Rectal smooth muscle tissue (tissue), 1 donor: ENCODE measurements at regions not wholly inside any gene's neighbourhood (a gene's known extent, or its start where the extent isn't known, plus 50 kb on each side); places are given as distances from the start of the nearest gene placed in this dataset.

ENCODE experiments used
- H3K27ac ChIP-seq: one replicate; pipeline ENCODE4 v1.7.0; 2013; ENCODE audit warnings: low read depth, low read length, inconsistent platforms
- H3K27me3 ChIP-seq: one replicate; pipeline ENCODE4 v1.7.0; 2013; ENCODE audit warnings: low read length; ENCODE audit not compliant: control insufficient read depth, insufficient read depth
- H3K36me3 ChIP-seq: one replicate; pipeline ENCODE4 v1.7.0; 2013; ENCODE audit warnings: low read length; ENCODE audit not compliant: control insufficient read depth, insufficient read depth
- H3K4me1 ChIP-seq: one replicate; pipeline ENCODE4 v1.7.0; 2013; ENCODE audit warnings: low read length; ENCODE audit not compliant: control insufficient read depth, insufficient read depth
- H3K4me3 ChIP-seq: one replicate; pipeline ENCODE4 v1.7.0; 2013; ENCODE audit warnings: low read length
- H3K9ac ChIP-seq: one replicate; pipeline ENCODE4 v1.7.0; 2013; ENCODE audit warnings: low read length

- peaks cover 32% of the 10 kb centered on the region for H3K4me1 ChIP-seq
- peak overlapping the region; percentile 65 for H3K27ac ChIP-seq
- H3K36me3 ChIP-seq = no peaks in the 10 kb centered on the region
- H3K4me3 ChIP-seq = no peak overlapping the region
- no peaks in the 10 kb centered on the region for H3K27me3 ChIP-seq
- H3K9ac ChIP-seq = no peak overlapping the region
These were observed 484.1 kb upstream of the ZMIZ1 start for GRCh38 chr10:78584681-78585080.

DNA sequence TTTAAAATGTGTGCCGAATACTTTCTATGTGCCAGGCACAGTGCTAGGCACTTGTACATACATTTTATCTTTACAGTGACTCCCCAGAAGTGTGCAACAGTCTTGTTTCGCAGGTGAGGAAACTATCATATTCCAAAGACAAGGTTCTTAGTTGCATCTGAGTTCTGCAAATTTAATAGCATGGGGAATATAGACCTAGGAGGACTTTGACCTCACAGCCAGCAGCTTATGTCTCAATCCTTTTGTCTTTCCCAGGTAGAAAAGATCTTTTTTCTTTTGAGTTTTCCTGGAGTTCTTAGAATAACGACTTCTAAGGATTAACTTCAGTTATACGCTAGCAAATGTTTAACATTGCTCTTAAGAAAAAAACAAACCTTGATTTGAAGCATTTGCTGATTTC lies 482.8 kb upstream of the ZMIZ1 start:
- no peak overlapping the region for H3K9ac ChIP-seq
- H3K4me3 ChIP-seq = no peak overlapping the region
- no peak overlapping the region for H3K27ac ChIP-seq
- no peaks in the 10 kb centered on the region for H3K36me3 ChIP-seq
- H3K27me3 ChIP-seq = no peaks in the 10 kb centered on the region
- H3K4me1 ChIP-seq = peaks cover 27% of the 10 kb centered on the region

- Histone ChIP-seq H3K36me3 (no peaks in the 10 kb centered on the region), H3K9ac (no peak overlapping the region), H3K27ac (peak overlapping the region; percentile 2), H3K27me3 (no peaks in the 10 kb centered on the region), H3K4me1 (peaks cover 27% of the 10 kb centered on the region), H3K4me3 (no peak overlapping the region)
These were observed 480.5 kb upstream of the ZMIZ1 start for GRCh38 chr10:78588194-78588811.

DNA sequence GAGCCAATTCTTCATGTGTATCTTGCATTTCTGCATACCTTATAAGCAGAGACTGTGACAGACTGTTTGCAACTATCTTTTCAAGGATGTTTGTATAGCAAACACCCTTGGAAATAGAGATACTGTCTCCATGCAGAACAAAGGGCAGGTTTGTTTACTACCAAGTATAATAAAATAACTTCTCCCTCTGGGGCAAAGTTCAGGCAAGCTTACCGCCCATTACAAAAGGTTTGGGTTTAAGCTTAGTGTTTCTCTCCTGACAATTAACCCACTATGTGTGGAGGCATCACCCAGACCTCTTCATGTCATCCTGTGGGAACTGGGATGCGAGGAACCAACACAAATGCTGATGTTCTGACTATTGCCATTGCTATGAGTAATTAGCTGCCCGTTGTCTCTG lies 479.1 kb upstream of the ZMIZ1 start:
- Histone ChIP-seq H3K27me3 (no peaks in the 10 kb centered on the region), H3K27ac (no peak overlapping the region), H3K36me3 (no peaks in the 10 kb centered on the region), H3K4me3 (no peak overlapping the region), H3K4me1 (peaks cover 19% of the 10 kb centered on the region), H3K9ac (no peak overlapping the region)

DNA sequence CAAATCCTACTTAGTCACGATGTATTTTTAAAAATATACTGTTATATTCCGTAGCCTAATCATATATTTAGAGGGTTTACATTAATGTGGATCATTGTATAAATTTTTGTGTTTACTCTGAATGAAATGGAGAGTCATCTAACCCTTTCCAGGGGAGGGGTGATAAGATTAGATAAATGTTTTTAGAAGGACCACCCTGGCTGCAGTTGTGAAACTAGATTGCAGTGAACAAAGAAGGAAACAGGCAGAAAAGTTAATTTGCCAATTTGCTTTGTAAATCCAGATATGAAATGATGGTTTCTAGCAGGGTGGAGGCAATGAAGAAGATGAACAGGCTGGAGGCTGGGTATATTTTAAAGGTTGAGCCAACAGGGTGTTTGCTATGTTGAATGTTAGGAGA lies 477.7 kb upstream of the ZMIZ1 start:
- no peaks in the 10 kb centered on the region for H3K36me3 ChIP-seq
- no peaks in the 10 kb centered on the region for H3K27me3 ChIP-seq
- H3K27ac ChIP-seq = no peak overlapping the region
- peaks cover 11% of the 10 kb centered on the region for H3K4me1 ChIP-seq
- H3K4me3 ChIP-seq = no peak overlapping the region
- no peak overlapping the region for H3K9ac ChIP-seq

DNA sequence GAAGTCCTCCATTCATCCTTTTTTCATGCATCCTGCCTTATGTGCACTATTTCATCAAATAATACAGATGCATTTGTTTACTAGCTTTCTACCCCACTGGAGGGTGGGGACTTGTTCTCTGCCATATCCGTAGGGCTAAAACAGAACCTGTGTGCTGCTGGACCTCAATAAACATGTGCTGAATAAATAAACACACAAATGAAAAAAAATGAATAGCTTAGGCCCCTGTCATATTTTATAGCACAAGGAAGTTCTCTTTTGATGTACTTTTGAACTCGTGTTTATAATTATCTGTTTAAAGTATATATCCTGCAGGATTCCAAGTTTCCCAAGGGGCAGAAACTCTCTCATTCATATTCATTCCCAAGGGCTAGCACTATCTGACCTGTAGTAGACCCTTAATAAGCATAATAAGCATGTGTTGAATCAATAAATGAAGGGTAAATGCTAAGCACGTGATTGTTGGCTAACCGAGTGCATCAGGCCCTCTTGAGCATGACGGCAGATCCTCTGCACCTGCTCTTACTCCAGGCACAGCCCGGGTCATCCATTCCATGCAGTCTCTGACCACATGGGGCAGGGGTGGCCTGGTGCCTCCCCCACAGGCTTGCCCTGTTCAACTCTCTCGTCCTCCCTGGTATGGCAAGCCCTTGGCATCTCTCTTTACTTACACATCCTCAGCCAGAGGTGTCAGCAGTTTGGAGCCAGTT lies 474.1 kb upstream of the ZMIZ1 start:
- H3K27ac ChIP-seq = no peak overlapping the region
- no peaks in the 10 kb centered on the region for H3K27me3 ChIP-seq
- H3K4me3 ChIP-seq = no peak overlapping the region
- H3K4me1 ChIP-seq = peaks cover 2% of the 10 kb centered on the region
- H3K9ac ChIP-seq = no peak overlapping the region
- no peaks in the 10 kb centered on the region for H3K36me3 ChIP-seq

- H3K27ac ChIP-seq = no peak overlapping the region
- H3K4me3 ChIP-seq = no peak overlapping the region
- H3K9ac ChIP-seq = no peak overlapping the region
- no peaks in the 10 kb centered on the region for H3K27me3 ChIP-seq
- peaks cover 2% of the 10 kb centered on the region for H3K4me1 ChIP-seq
- H3K36me3 ChIP-seq = no peaks in the 10 kb centered on the region
These were observed 473.5 kb upstream of the ZMIZ1 start for GRCh38 chr10:78595269-78595619.

DNA sequence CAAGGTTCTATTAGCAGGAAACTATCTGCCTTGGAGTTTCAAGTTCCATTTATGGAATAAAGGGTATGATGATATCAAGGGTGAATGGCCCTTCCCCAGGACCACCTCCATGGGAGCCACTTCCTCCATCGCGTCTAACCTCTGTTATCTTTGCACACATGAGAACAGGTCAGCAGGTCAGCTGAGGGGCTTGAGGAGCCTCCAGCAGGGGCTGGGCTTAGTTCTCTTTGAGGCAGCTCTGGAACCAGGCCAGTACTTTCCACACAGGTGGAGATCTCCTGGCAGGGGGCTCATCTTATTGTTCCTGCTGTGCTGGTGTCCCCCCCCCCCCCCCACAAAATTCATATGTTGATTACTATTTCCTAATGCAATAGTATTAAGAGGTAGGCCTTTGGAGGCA lies 472.2 kb upstream of the ZMIZ1 start:
- Histone ChIP-seq H3K27me3 (no peaks in the 10 kb centered on the region), H3K36me3 (no peaks in the 10 kb centered on the region), H3K4me1 (peaks cover 2% of the 10 kb centered on the region), H3K4me3 (no peak overlapping the region), H3K9ac (no peak overlapping the region), H3K27ac (no peak overlapping the region)

GRCh38 chr10:78597796-78598555 lies 470.8 kb upstream of the ZMIZ1 start:
- no peak overlapping the region for H3K9ac ChIP-seq
- H3K27ac ChIP-seq = no peak overlapping the region
- H3K36me3 ChIP-seq = no peaks in the 10 kb centered on the region
- no peaks in the 10 kb centered on the region for H3K27me3 ChIP-seq
- H3K4me3 ChIP-seq = no peak overlapping the region
- peaks cover 2% of the 10 kb centered on the region for H3K4me1 ChIP-seq

- H3K4me3 ChIP-seq = no peak overlapping the region
- H3K27ac ChIP-seq = no peak overlapping the region
- peaks cover 2% of the 10 kb centered on the region for H3K4me1 ChIP-seq
These were observed 469.5 kb upstream of the ZMIZ1 start for GRCh38 chr10:78599122-78599853.

DNA sequence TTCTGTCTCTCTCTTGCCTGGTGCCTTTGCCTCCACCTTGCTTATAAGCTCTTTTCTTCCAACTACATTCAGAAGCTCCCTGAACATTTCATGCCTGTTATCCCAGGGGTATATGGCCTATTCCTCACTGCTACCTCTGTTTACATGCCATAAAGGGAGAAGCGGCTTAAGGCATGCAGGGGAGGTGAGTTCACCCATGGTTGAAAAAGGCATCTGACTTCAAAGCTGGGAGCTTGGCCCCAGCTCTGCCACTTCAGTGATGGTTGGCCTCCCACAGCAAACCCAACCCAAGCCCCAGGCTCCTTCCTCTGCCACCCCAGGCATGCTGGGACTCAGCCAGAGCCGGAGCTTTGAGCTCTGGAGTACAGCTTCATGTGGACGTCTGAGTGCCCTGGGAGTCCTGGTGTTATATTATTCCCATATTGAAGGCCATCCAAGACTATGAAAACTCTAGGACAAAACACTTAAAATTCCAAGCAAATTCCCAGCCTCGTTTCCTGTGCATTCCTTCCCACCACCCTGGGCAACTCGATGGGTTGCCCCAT lies 468.6 kb upstream of the ZMIZ1 start:
- H3K36me3 ChIP-seq = no peaks in the 10 kb centered on the region
- peaks cover 2% of the 10 kb centered on the region for H3K4me1 ChIP-seq
- no peak overlapping the region for H3K27ac ChIP-seq
- H3K27me3 ChIP-seq = no peaks in the 10 kb centered on the region
- H3K4me3 ChIP-seq = no peak overlapping the region
- no peak overlapping the region for H3K9ac ChIP-seq

More at GRCh38 chr10:78599122-78599853, 469.5 kb upstream of the ZMIZ1 start:
- no peaks in the 10 kb centered on the region for H3K36me3 ChIP-seq
- H3K9ac ChIP-seq = no peak overlapping the region
- H3K27me3 ChIP-seq = no peaks in the 10 kb centered on the region

- no peak overlapping the region for H3K27ac ChIP-seq
- no peaks in the 10 kb centered on the region for H3K36me3 ChIP-seq
- no peak overlapping the region for H3K9ac ChIP-seq
- no peaks in the 10 kb centered on the region for H3K27me3 ChIP-seq
- H3K4me1 ChIP-seq = peaks cover 2% of the 10 kb centered on the region
- no peak overlapping the region for H3K4me3 ChIP-seq
These were observed 468.0 kb upstream of the ZMIZ1 start for GRCh38 chr10:78600740-78601139.
